WTC11 (cell line): ENCODE measurements at regions not wholly inside any gene's neighbourhood (a gene's known extent, or its start where the extent isn't known, plus 50 kb on each side); places are given as distances from the start of the nearest gene placed in this dataset.

ENCODE experiments used
- FOXJ3 ChIP-seq: sonication (generic); formaldehyde crosslinking; IDR thresholded peaks from 2 replicates; pipeline ENCODE4 v1.9.0; 2021; ENCODE audit warnings: missing genetic modification reagents, mild to moderate bottlenecking, borderline replicate concordance
- GTF2I ChIP-seq: fragments of 250-450 bp; sonication (Bioruptor Pico); conservative IDR thresholded peaks from 2 replicates; pipeline ENCODE4 v1.4.0; 2021; ENCODE audit warnings: mild to moderate bottlenecking
- JAZF1 ChIP-seq: fragments of 250-450 bp; sonication (Bioruptor Pico); IDR thresholded peaks from 2 replicates; pipeline ENCODE4 v1.9.0; 2021; ENCODE audit warnings: moderate library complexity, mild to moderate bottlenecking, inconsistent platforms
- MXD4 ChIP-seq: fragments of 250-450 bp; sonication (Bioruptor Pico); IDR thresholded peaks from 2 replicates; pipeline ENCODE4 v1.8.0; 2021; ENCODE audit warnings: mild to moderate bottlenecking, moderate library complexity, borderline replicate concordance
- NR1H2 ChIP-seq: sonication (generic); formaldehyde crosslinking; IDR thresholded peaks from 2 replicates; pipeline ENCODE4 v1.9.0; 2021; ENCODE audit warnings: mild to moderate bottlenecking, moderate library complexity, missing genetic modification reagents
- RELA ChIP-seq: sonication (generic); formaldehyde crosslinking; IDR thresholded peaks from 2 replicates; pipeline ENCODE4 v1.8.1; 2022; ENCODE audit warnings: missing genetic modification reagents, mild to moderate bottlenecking, borderline replicate concordance
- RORB ChIP-seq: fragments of 250-450 bp; sonication (Bioruptor Pico); IDR thresholded peaks from 2 replicates; pipeline ENCODE4 v1.9.0; 2021; ENCODE audit warnings: mild to moderate bottlenecking
- SP1 ChIP-seq: sonication (generic); formaldehyde crosslinking; conservative IDR thresholded peaks from 2 replicates; pipeline ENCODE4 v1.8.1; 2022; ENCODE audit warnings: missing genetic modification reagents
- ZNF416 ChIP-seq: fragments of 250-450 bp; sonication (Bioruptor Pico); IDR thresholded peaks from 2 replicates; pipeline ENCODE4 v1.9.0; 2021; ENCODE audit warnings: mild to moderate bottlenecking, inconsistent platforms
- TF ChIP-seq, protein P1 (sequence below): fragments of 200-600 bp; IDR thresholded peaks from 2 replicates; pipeline ENCODE4 v1.8.0; 2022; ENCODE audit warnings: antibody characterized with exemption
- TF ChIP-seq, protein P2 (sequence below): sonication (generic); formaldehyde crosslinking; IDR thresholded peaks from 2 replicates; pipeline ENCODE4 v1.8.1; 2022; ENCODE audit warnings: low read depth, mild to moderate bottlenecking, moderate library complexity, missing genetic modification reagents, borderline replicate concordance
- TF ChIP-seq, protein P3 (sequence below): sonication (generic); formaldehyde crosslinking; IDR thresholded peaks from 2 replicates; pipeline ENCODE4 v1.8.1; 2023; ENCODE audit warnings: mild to moderate bottlenecking, missing genetic modification reagents, moderate library complexity
- TF ChIP-seq, protein P4 (sequence below): sonication (generic); formaldehyde crosslinking; IDR thresholded peaks from 2 replicates; pipeline ENCODE4 v1.8.1; 2023; ENCODE audit warnings: mild to moderate bottlenecking, missing genetic modification reagents, moderate library complexity
- TF ChIP-seq, protein P5 (sequence below): sonication (generic); formaldehyde crosslinking; IDR thresholded peaks from 2 replicates; pipeline ENCODE4 v1.8.0; 2022; ENCODE audit warnings: mild to moderate bottlenecking, missing genetic modification reagents

DNA sequence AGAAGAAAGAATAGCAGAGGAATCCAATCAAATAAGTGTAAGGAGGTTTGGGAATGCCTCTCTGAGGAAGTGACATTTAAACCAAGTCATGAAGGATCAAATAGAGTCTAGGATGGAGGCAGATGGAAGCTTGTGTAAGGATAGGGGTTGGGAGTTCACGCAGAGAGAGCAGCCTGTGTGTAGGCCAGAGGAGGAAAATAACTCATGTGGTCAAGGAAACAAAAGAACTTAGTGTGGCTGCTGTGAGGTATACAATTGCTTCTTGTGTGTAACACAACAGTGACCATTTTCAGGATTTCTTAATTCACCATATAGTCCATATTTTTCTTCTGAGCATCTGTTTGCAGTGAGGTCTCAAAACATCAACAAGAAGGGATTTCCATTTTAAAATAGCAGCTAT is 77.6 kb upstream of the PACRGL start:
- TF ChIP-seq FOXJ3 (CRISPR knock-in tag), result no peak
- no peak for TF ChIP-seq MXD4 (CRISPR knock-in tag)
- no peak for TF ChIP-seq JAZF1
- no peak for TF ChIP-seq RELA (CRISPR knock-in tag)
- TF ChIP-seq, protein P1, sequence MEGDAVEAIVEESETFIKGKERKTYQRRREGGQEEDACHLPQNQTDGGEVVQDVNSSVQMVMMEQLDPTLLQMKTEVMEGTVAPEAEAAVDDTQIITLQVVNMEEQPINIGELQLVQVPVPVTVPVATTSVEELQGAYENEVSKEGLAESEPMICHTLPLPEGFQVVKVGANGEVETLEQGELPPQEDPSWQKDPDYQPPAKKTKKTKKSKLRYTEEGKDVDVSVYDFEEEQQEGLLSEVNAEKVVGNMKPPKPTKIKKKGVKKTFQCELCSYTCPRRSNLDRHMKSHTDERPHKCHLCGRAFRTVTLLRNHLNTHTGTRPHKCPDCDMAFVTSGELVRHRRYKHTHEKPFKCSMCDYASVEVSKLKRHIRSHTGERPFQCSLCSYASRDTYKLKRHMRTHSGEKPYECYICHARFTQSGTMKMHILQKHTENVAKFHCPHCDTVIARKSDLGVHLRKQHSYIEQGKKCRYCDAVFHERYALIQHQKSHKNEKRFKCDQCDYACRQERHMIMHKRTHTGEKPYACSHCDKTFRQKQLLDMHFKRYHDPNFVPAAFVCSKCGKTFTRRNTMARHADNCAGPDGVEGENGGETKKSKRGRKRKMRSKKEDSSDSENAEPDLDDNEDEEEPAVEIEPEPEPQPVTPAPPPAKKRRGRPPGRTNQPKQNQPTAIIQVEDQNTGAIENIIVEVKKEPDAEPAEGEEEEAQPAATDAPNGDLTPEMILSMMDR, result no peak
- TF ChIP-seq, protein P2, sequence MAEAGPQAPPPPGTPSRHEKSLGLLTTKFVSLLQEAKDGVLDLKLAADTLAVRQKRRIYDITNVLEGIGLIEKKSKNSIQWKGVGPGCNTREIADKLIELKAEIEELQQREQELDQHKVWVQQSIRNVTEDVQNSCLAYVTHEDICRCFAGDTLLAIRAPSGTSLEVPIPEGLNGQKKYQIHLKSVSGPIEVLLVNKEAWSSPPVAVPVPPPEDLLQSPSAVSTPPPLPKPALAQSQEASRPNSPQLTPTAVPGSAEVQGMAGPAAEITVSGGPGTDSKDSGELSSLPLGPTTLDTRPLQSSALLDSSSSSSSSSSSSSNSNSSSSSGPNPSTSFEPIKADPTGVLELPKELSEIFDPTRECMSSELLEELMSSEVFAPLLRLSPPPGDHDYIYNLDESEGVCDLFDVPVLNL (CRISPR knock-in tag), result no peak
- no peak for TF ChIP-seq RORB
- TF ChIP-seq, protein P3, sequence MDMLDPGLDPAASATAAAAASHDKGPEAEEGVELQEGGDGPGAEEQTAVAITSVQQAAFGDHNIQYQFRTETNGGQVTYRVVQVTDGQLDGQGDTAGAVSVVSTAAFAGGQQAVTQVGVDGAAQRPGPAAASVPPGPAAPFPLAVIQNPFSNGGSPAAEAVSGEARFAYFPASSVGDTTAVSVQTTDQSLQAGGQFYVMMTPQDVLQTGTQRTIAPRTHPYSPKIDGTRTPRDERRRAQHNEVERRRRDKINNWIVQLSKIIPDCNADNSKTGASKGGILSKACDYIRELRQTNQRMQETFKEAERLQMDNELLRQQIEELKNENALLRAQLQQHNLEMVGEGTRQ (CRISPR knock-in tag), result no peak
- TF ChIP-seq SP1 (CRISPR knock-in tag), result no peak
- no peak for TF ChIP-seq GTF2I (CRISPR knock-in tag)
- TF ChIP-seq, protein P4, sequence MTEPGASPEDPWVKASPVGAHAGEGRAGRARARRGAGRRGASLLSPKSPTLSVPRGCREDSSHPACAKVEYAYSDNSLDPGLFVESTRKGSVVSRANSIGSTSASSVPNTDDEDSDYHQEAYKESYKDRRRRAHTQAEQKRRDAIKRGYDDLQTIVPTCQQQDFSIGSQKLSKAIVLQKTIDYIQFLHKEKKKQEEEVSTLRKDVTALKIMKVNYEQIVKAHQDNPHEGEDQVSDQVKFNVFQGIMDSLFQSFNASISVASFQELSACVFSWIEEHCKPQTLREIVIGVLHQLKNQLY (CRISPR knock-in tag), result no peak
- TF ChIP-seq NR1H2 (CRISPR knock-in tag), result no peak
- no peak for TF ChIP-seq ZNF416 (CRISPR knock-in tag)
- TF ChIP-seq, protein P5, sequence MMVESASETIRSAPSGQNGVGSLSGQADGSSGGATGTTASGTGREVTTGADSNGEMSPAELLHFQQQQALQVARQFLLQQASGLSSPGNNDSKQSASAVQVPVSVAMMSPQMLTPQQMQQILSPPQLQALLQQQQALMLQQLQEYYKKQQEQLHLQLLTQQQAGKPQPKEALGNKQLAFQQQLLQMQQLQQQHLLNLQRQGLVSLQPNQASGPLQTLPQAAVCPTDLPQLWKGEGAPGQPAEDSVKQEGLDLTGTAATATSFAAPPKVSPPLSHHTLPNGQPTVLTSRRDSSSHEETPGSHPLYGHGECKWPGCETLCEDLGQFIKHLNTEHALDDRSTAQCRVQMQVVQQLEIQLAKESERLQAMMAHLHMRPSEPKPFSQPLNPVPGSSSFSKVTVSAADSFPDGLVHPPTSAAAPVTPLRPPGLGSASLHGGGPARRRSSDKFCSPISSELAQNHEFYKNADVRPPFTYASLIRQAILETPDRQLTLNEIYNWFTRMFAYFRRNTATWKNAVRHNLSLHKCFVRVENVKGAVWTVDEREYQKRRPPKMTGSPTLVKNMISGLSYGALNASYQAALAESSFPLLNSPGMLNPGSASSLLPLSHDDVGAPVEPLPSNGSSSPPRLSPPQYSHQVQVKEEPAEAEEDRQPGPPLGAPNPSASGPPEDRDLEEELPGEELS (CRISPR knock-in tag), result no peak
